ENCODE measurements at regions not wholly inside any gene's neighbourhood (a gene's known extent, or its start where the extent isn't known, plus 50 kb on each side); places are given as distances from the start of the nearest gene placed in this dataset.

GRCh38 chrX:13478740-13479451 is 90.5 kb upstream of the EGFL6 start:
- Histone ChIP-seq H3K36me3 (replicated peaks in 1 of 2; ENCODE audit: control insufficient read depth in 1 of 2, insufficient read depth in 2 of 2, low read length in 2 of 2) (no peaks in the 10 kb centered on the region), H3K4me2 (ENCODE audit: low read depth, low read length) (no peak overlapping the region), H3K27ac (ENCODE audit: extremely low read length, insufficient read depth, low read length) (no peak overlapping the region), H3K4me1 (ENCODE audit: insufficient read depth, low read length) (no peaks in the 10 kb centered on the region), H3K9me3 (ENCODE audit: low read length) (no peaks in the 10 kb centered on the region), H3K9ac (ENCODE audit: insufficient read depth, low read depth, low read length) (no peak overlapping the region), H2AFZ (ENCODE audit: low read length) (no peak overlapping the region), H3K79me2 (ENCODE audit: insufficient read depth, low read length) (no peaks in the 10 kb centered on the region), H3K4me3 (replicated peaks in 1 of 3; ENCODE audit: insufficient read depth in 1 of 3, low read depth in 2 of 3, low read length in 3 of 3) (no peak overlapping the region), H4K20me1 (ENCODE audit: insufficient read depth, low read length) (no peaks in the 10 kb centered on the region), H3K27me3 (ENCODE audit: control insufficient read depth in 1 of 2, insufficient read depth in 2 of 2, low read length in 2 of 2) (no peaks in the 10 kb centered on the region)
- DNase-seq (ENCODE audit: low spot score): no peak
- intact Hi-C loops (cut with micrococcal nuclease; ENCODE audit: unreplicated experiment): no loop called here
- in situ Hi-C loops (cut with HindIII; ENCODE audit: extremely low pct_ligation_motif_present, low pct_unique_long_range_greater_than_20kb): loop anchor here (25.0 kb wide), 1 partner anchor 417 kb away; no protein-coding TSS in a partner anchor
- ChIA-PET POLR2A (no interaction called here), CTCF (ENCODE audit: low intra/inter-chr PET ratio, low total read pairs) (no interaction called here)
- no peak for ATAC-seq
- FAIRE-seq: no peak
- WGBS (ENCODE audit: low lambda C conversion rate): 4% methylated on average over 5 of the region's 6 CpGs
- no TSS peak for BruUV-seq (replicated peaks)
- TF ChIP-seq HOXA7 (CRISPR knock-in tag; IDR thresholded peaks at IDR 0.05): no peak
- no peak for TF ChIP-seq PCBP1 (IDR thresholded peaks at IDR 0.05; ENCODE audit: borderline replicate concordance, low read depth, low read length)
- no peak for TF ChIP-seq SCMH1 (CRISPR knock-in tag; IDR thresholded peaks at IDR 0.05; ENCODE audit: borderline replicate concordance)
- TF ChIP-seq ELF3 (CRISPR knock-in tag; IDR thresholded peaks at IDR 0.05): no peak
- TF ChIP-seq ZNF7 (CRISPR knock-in tag; IDR thresholded peaks at IDR 0.05): no peak
- TF ChIP-seq KAT8 (CRISPR knock-in tag; IDR thresholded peaks at IDR 0.05): no peak
- TF ChIP-seq ZNF331 (CRISPR knock-in tag; IDR thresholded peaks at IDR 0.05): no peak
- TF ChIP-seq SRSF1 (optimal IDR thresholded peaks at IDR 0.05; ENCODE audit: low read depth, low read length): no peak
- TF ChIP-seq RBM39 (IDR thresholded peaks at IDR 0.05; ENCODE audit: low read depth, low read length, poor library complexity, severe bottlenecking): no peak
- no peak for TF ChIP-seq JUNB (CRISPR knock-in tag; IDR thresholded peaks at IDR 0.05; ENCODE audit: borderline replicate concordance)
- TF ChIP-seq THAP9 (CRISPR knock-in tag; IDR thresholded peaks at IDR 0.05; ENCODE audit: borderline replicate concordance): no peak
- TF ChIP-seq FOSL2 (CRISPR knock-in tag; IDR thresholded peaks at IDR 0.05): no peak

All from HepG2 (cell line).